Pulmonary artery endothelial cell (primary cell): ENCODE measurements at regions not wholly inside any gene's neighbourhood (a gene's known extent, or its start where the extent isn't known, plus 50 kb on each side); places are given as distances from the start of the nearest gene placed in this dataset.
"Not testable (repeated sequence)": the region's sequence is repeated elsewhere in the genome, so short reads cannot be mapped to it uniquely, and the experiment has no call there.

Experiments used
- DNase-seq: peaks from one replicate; pipeline ENCODE4 v3.0.0-alpha.2; 2011; ENCODE audit warnings: low read depth, low spot score

DNA sequence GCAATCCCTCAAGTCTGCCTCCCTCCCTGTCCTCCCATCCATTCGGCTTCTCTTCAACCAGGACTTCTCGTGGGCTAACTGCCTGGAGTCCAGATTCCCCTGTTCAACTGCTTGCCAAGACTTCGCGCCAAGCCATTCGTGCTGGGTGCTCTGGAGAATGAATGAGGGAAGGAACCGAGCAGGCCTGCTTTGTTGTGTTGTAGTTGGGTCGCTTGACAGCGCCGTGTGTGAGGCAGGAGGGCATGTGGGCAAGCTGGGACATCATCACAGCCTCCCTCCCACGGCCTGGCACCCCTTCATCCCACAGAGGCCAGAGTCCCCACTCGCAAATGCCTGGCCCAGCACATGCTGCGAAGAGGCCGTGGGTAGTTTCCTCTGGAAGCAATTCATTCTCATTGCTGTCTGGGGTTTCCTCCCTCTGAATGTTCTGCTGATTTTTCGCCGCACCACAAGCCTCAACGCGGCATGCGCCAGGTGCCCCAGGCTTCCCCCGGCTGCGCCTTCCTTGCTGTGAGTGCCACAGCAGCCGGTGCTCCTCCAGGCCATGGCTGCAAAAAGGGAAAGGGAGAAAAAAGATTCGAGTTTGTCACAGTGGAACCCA lies 336.0 kb downstream of the QKI start:
- no peak for DNase-seq

DNA sequence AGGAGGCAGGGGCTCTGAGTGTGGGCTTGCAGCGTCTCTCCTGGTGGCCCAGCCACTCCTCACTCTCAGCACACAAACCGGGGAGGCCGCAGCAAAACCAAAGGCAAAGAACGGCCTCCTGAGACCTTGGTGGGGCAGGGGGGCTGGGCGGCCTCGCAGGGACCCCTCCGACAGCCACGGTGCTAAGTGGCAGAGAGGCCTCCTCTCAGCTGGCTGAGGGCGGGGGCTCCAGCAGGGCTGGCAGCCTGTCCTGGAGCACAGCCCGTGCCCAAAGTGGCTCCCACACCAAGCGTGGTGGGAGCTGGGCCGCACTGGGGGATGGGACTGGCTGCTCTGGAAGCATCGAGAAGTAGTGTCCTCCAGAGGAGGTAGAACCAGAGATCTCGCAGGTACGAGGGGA lies 334.4 kb downstream of the QKI start:
- DNase-seq = no peak

DNA sequence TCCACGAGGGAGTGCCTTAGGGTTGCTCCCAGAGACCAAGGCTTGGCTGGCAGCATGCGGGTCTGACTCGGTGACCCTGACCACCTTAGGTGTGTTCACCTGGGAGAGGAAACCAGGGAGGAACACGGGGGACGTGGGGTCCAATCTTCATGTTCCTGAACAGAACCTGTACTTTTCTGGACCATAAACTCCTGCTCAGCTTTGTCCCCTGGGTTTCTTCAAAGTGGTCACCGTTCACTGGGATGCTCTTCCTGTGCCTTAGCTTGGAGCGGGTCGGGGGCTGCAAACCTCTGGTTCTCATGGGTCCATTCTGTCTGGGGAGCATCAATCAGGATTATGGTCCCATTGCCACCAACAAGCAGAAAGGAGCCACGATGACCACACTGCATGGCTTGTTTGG lies 333.5 kb downstream of the QKI start:
- DNase-seq = no peak

DNA sequence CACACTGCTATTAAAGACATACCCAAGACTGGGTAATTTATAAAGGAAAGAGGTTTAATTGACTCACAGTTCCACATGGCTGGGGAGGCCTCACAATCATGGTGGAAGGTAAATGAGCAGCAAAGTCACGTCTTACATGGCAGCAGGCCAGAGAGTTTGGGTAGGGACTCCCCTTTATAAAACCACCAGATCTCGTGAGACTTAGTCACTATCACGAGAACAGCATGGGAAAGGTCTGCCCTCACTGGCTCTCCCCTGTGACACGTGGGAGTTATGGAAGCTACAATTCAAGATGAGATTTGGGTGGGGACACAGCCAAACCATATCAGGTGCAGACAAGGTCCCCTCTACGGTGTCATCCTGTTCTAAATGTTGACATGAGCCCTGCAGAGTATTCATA lies 332.5 kb downstream of the QKI start:
- not testable (repeated sequence) for DNase-seq

DNA sequence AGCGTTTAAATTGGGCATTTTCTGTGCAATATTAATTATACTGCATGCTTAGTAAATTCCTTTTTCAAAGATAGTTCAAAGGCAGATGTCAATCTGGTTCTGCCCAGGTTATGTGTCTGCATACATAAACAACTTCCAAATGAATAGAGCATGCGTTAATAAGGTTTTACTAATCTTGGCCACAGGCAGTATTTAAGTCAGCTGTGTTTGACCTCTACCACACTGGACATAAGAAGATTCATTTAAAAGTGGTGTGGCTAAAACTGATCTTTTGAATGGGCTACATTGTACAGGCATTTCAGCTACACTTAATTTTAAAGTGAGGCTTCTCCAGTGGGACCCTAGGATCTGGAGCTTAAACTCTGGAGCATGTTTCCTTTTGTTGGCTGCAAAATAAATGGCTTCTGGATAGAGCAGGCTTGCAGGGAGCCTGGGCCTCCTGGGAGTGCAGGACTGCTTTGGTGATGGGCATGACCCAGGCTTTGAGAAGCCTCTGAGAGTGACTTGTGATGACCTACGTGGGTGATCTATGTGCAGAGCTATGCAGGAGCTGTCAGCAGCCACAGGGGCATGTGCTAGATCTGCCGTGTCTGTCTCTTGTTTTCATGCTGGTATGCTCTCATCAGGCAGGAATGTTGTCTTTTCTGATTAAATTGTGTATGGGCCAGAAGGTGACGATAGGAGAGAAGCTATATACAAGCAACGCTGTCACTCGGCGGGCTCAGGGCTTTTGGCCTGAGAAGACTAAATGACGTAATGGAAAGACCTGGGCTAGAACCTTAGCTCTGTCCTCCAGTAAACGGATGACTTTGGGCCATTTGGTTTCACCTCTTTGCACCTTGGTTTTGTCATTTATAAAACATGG lies 331.2 kb downstream of the QKI start:
- DNase-seq = no peak

DNA sequence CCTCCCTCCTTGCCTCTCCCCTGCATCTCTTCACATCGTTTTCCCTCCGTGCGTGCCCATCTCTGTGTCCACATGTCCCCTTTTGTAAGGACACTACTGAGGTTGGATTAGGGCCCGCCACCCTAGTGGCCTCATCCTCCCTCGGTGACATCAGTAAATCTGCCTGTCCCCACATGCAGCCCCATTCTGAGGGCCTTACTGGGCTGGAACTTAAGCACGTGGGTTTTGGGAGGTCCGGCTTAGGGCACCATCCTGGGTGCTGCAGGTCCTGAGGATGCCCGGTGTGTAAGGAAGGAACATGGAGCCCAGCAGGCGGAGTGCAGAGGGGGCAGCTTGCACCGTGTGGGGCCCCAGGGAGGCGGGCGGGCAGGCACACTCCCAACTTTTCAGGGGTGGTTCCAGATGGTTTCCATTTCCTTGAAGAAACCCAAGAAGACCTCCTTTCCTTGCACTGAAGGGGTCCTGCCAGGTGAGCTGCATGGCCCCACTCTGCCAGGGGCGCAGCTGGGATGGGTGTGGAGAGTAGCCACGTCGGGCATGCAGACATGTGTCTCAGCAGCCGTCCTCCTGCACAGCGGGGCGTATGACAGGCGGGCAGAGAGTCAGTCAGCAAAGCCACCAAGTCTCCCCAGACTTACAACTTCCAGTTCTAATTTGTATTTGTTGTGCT lies 329.9 kb downstream of the QKI start:
- no peak for DNase-seq

DNA sequence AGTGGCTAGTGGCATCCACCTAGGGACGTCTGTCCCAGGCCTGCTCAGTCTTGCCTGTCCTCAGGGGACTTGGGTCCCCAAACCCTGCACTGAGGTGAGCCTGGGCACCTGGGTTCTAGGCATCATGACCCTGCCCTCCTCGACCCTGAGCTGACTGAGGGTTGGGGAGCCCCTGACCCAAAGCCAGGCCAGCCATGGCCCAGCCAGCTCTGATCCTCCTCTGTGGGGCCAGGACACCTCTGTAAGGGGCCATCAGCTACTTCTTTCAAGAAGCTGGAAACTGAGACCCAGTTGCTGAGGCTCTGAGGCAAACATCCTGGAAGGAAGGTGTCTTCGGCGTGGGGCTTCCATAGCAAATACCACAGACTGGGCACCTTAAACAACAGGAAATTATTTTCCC lies 329.3 kb downstream of the QKI start:
- no peak for DNase-seq

DNA sequence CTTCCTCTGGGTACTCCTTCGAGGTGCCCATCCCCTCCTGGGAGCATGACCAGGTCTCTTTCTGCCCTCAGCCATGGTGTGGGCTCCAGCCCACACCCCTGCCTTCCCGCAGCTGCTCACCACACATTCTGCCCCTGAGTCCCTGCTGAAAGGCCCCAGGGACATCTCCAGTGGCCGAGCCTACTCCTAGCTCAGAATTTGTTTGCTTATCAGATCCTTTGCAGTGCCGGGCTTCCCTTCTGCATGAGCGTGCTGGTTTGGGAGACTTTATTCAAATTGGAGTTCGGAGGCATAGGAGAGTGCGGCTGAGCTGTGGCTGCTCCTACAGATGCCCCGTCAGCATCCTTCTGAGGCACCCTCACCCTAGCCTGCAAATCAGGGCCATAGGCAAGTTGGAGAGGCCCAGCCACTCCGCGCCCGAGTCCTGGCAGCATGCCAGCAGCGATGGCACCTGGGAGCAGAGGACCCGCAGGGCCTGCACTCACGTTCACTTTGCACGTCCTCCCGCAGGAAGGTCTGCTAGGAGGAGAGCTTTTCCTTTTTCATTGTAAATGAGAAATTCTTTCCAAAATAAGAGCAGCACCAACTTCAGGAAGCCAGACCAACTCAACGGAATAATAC lies 327.3 kb downstream of the QKI start:
- no peak for DNase-seq

DNA sequence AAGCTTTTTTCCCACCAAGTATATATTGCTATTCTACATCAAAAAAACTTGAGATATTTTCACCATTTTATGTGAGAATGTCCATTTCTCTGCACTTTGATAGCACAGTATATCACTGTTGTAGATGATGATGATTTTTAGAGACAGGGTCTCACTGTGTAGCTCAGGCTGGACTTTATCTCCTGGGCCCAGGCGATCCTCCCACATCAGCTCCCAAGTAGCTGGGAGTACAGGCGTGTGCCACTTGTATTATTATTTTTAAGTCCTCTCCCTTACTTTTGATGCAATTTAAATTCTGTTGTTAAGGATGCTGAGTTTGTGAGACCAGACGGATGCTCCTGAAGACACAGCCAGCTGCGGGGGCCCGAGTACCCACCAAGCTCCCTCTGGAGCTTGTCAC lies 326.8 kb downstream of the QKI start:
- no peak for DNase-seq

DNA sequence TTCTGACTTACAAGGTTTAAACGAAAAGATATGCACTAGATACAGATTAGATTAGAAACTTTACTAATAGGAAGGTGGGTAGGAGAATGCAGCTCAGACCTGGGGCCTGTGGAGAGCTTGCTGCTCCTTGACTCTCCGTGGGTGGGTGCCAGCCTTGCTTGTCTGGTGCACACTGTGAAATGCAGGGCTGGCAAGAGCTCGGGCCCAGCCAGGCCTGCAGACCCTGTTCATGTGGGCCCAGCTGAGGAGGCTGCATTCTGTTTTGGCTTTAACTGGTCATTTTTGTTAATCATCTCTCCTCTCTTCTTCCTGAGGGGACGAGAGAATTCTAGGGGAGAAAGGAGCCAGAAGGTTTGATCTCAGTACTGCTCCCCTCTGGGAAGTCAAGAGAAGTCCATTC lies 325.4 kb downstream of the QKI start:
- DNase-seq = no peak

DNA sequence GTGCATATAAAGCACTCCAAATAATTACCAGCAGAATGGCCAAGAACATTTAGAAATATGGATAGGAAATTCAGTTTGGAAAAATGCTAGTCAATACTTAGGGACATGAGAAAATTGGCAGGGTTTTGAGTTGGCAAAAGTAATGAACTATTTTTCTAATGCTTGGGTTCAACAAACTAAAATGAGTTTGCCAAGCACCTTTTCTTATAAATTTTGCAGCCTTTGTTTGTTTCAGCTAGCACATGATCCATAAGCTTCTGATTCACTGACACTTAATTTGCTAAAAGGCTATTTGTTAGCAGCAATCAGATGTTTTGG lies 324.8 kb downstream of the QKI start:
- DNase-seq = no peak

DNA sequence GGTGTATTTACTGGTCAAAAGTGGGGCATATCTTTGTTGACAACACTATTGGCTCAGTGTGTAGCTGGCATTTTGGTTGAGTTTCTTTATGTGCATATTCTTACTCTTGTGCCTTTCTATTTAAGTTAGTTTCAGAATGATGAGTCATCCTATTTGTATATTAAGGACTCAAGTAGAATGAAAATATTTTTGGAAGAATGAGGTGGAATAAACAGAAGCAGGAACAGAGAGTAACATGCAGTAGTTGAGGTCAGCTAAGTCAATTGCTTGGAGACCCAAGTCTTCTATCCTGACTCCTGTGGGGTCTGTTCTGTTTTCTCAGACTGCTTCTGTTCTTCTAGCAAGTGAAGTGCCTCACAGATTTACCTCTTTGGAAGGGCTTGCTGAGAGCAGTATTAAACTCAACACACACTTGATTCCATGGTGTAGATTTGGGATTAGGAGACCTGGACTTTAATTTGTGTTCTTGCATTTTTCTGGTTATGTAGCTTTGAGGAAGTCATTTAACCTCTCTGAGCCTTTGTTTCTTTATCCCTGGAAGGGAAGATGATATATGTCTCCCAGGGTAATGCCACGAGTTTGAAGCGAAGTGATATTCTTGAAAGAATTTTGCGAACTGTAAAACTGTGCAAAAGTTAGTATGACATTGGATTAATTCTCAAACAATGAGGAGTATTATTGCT lies 324.3 kb downstream of the QKI start:
- DNase-seq = no peak

DNA sequence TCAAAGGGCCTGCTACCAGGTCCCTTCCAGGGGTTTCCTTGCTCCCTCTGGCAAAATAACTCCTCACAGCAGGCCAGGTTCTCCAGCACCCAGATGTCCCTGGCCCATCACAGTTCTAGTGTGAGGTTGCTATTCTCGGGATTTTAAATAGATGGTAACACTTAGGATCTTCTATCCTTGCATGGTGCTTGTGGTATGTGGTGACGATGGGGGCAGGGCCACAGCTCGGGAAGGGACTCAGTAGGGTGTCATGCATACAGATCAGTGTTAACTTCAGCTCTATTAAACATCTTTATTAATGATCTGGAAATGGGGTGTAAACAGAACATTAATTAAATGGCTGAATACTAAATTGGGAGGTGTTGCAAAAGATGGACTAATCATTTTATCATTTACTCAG lies 323.8 kb downstream of the QKI start:
- DNase-seq = no peak

DNA sequence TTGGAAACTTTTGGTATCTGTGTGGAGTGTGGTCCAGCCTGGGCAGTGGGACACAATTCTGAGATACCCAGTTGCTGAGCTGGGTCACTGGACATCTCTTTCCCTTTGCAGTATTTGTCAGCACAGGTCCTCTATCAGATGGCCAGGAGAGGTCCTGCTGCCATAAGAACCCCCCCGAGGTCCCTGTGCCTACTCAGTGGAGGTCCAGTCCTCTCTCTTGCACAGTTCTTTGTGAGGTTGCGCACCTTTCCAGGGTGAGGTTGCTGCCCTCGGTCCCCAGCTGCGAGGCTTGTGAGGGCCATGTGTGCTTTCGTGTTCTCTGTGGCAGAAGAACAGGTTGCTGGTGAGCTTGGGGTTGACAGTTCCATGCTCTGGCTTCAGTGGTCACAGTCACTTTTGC lies 320.6 kb downstream of the QKI start:
- no peak for DNase-seq

DNA sequence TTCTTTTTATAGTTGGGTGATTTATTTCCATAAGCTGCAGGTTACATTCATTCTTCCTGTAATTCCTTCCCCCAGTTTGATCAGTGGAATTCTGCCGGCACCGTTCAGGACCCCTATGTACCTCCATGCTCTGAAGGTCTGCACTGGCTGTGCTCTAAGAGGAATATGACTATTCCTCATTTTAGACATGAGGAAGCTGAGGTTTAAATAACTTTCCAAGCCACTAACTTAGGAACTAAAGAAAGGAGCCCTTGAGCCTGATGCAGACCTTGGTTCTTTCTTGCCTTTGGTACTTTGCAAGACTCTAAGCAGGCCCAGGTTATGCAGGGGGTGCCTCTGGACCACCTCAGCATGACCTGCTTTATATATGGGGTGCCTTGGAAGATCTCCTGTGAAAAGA lies 318.5 kb downstream of the QKI start:
- no peak for DNase-seq

DNA sequence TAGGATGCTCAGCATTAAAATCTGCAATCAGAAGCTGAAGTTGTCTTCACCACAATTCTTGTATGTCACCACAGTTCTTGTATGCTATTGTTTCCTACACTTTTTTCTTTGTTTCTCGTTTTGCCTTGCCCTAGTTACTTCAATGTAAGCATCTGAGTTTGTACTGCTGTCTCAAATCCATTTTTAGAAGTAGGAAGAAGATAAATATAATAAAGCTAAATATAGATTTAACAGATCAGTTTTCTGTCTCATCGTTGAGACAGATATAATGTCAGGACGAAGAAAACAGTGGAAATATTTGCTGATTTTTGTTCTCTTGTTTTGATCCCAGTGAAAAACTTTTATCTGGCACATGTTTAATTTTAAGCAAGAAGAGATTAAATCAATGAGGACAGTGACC lies 318.0 kb downstream of the QKI start:
- no peak for DNase-seq

DNA sequence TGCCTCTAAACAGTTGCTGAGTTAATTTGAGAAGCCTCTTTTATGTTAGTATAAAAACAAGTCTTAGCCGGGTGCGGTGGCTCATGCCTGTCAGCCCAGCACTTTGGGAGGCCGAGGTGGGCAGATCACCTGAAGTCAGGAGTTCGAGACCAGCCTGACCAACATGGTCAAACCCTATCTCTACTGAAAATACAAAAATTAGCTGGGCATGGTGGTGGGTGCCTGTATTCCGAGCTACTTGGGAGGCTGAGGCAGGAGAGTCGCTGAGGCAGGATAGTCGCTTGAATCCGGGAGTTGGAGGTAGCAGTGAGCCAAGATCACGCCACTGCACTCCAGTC lies 317.5 kb downstream of the QKI start:
- not testable (repeated sequence) for DNase-seq

DNA sequence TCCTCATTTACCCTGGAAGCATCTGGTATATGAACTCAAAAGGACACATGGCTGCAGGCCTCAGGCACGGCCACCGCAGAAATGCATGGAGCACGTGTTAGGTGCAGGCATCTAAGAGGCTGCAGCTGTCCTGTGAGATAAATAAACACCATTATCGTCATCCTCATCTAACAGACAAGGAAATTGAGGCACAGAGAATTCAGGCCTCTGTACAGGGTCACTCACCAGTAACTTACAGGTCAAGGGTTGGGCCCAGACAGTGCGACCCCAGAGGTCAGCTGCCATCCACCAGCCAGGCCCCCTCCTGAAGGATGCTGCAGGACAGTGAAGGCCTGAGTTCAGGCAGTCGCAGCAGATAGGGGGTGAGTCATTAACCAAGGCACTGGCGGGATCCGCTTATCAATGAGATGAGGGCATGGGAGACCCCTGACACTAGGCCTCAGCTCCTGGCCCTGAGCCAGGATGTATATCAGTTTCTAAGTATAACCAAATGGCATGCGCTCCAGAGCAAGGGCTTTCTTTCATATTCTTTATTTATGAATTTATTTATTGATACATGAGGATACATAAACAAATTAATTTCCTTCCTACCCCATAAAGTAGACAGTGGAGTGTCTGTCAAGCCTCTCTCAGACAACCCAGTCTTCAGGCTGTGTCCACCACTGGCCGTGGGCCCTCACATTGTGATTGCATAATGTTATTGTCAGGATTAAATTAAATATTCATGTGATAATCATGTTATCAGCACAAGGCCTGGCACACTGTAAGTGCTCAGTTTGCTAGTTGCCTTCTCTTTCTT lies 316.9 kb downstream of the QKI start:
- no peak for DNase-seq

DNA sequence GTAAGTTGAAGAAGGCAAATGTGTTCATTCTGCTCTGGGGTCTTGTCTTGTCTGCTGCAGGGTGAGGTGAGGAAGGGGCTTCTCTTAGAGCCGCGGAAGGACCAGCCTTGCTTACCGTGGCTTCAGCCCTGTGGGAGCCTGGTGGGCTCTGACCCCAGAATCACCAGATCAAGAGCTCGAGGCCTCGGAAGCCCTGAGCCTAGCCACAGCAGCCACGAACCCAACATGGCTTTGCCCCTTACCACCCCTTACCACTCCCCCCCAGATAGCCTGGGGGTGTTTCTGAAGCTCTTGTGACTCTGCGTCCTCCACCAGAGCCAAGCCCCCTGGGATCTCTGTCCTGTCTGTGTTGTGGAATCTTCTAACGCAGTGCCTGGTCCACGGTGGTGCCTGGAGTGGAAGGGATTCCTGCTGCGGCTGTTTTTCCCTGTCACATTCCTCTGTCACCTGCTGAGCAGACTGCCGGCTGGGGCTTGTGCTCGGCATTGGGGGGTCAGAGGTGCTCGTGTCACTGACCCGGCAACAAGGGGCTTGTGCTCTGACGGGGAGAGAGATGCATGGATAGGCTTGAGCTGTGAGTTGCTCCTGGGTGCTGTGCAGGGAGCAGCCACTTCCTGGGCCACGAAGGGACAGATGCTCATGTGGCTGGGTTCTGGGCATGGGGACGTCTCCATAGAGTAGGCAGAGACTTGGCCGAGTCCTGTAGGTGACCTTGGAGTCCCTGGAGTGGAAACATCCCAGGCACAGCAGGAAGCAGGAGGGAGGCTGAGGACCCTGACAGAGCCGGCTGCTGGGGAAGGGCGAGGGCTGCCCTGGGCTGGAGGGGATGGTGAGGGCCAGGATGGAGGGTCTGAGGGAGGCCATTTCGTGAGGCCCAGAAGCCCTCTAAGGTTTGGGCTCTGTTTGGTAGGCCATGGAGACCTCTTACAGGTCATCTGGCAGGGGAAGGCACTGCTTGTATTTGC lies 316.0 kb downstream of the QKI start:
- no peak for DNase-seq
